Effector memory CD4-positive, alpha-beta T cell (primary cell): ENCODE measurements at regions not wholly inside any gene's neighbourhood (a gene's known extent, or its start where the extent isn't known, plus 50 kb on each side); places are given as distances from the start of the nearest gene placed in this dataset.

Experiments used
- DNase-seq, 3 donors: peaks; one replicate each; pipeline ENCODE4 v3.0.0-alpha.2; 2020
- H3K27ac ChIP-seq: 2 replicates; pipeline ENCODE4 v1.7.0; 2013; ENCODE audit warnings: mild to moderate bottlenecking, low read length, moderate library complexity; ENCODE audit not compliant: insufficient read depth, poor library complexity, severe bottlenecking
- H3K27me3 ChIP-seq: replicated peaks from 2 replicates; pipeline ENCODE4 v1.7.0; 2013; ENCODE audit warnings: mild to moderate bottlenecking, low read length; ENCODE audit not compliant: insufficient read depth, control insufficient read depth, poor library complexity, severe bottlenecking
- H3K36me3 ChIP-seq: 2 replicates; pipeline ENCODE4 v1.7.0; 2013; ENCODE audit warnings: mild to moderate bottlenecking, low read length, moderate library complexity; ENCODE audit not compliant: control insufficient read depth, insufficient read depth
- H3K4me1 ChIP-seq: 2 replicates; pipeline ENCODE4 v1.7.0; 2013; ENCODE audit warnings: low read length, mild to moderate bottlenecking; ENCODE audit not compliant: control insufficient read depth, insufficient read depth, poor library complexity, severe bottlenecking
- H3K4me3 ChIP-seq: 2 replicates; pipeline ENCODE4 v1.7.0; 2013; ENCODE audit warnings: low read length, low read depth, mild to moderate bottlenecking; ENCODE audit not compliant: insufficient read depth, poor library complexity, severe bottlenecking
- H3K9me3 ChIP-seq: 2 replicates; pipeline ENCODE4 v1.7.0; 2013; ENCODE audit warnings: mild to moderate bottlenecking, low read length, moderate library complexity; ENCODE audit not compliant: control insufficient read depth

- DNase-seq: no peak
- Histone ChIP-seq H3K4me3 (no peak overlapping the region), H3K9me3 (no peaks in the 10 kb centered on the region), H3K27ac (no peak overlapping the region), H3K4me1 (no peaks in the 10 kb centered on the region), H3K27me3 (no peaks in the 10 kb centered on the region), H3K36me3 (no peaks in the 10 kb centered on the region)
Observed at GRCh38 chr11:8793114-8793777, 110.7 kb downstream of the RPL27A start.

- H3K36me3 ChIP-seq: no peaks in the 10 kb centered on the region
- H3K4me1 ChIP-seq: no peaks in the 10 kb centered on the region
- no peak overlapping the region for H3K4me3 ChIP-seq
- H3K9me3 ChIP-seq: no peaks in the 10 kb centered on the region
- H3K27me3 ChIP-seq: no peaks in the 10 kb centered on the region
- DNase-seq: no peak
- no peak overlapping the region for H3K27ac ChIP-seq
Observed at GRCh38 chr11:8794126-8794525, 111.5 kb downstream of the RPL27A start.

GRCh38 chr11:8794677-8795103 is 112.1 kb downstream of the RPL27A start:
- no peak for DNase-seq
- H3K27me3 ChIP-seq: no peaks in the 10 kb centered on the region
- H3K4me3 ChIP-seq: no peak overlapping the region
- no peaks in the 10 kb centered on the region for H3K4me1 ChIP-seq
- H3K36me3 ChIP-seq: no peaks in the 10 kb centered on the region
- no peaks in the 10 kb centered on the region for H3K9me3 ChIP-seq
- H3K27ac ChIP-seq: no peak overlapping the region

- no peaks in the 10 kb centered on the region for H3K4me1 ChIP-seq
- H3K27ac ChIP-seq: no peak overlapping the region
- no peak for DNase-seq
- no peaks in the 10 kb centered on the region for H3K36me3 ChIP-seq
- H3K4me3 ChIP-seq: no peak overlapping the region
- no peaks in the 10 kb centered on the region for H3K27me3 ChIP-seq
- H3K9me3 ChIP-seq: no peaks in the 10 kb centered on the region
Observed at GRCh38 chr11:8796941-8797340, 114.0 kb upstream of the AKIP1 start.

- Histone ChIP-seq H3K36me3 (no peaks in the 10 kb centered on the region), H3K27me3 (no peaks in the 10 kb centered on the region), H3K4me1 (no peaks in the 10 kb centered on the region), H3K4me3 (no peak overlapping the region), H3K9me3 (no peaks in the 10 kb centered on the region), H3K27ac (no peak overlapping the region)
- DNase-seq: no peak
Observed at GRCh38 chr11:8799273-8799672, 111.7 kb upstream of the AKIP1 start.

- Histone ChIP-seq H3K36me3 (no peaks in the 10 kb centered on the region), H3K4me1 (no peaks in the 10 kb centered on the region), H3K27me3 (no peaks in the 10 kb centered on the region), H3K27ac (no peak overlapping the region), H3K9me3 (no peaks in the 10 kb centered on the region), H3K4me3 (no peak overlapping the region)
- DNase-seq: no peak
Observed at GRCh38 chr11:8800520-8801110, 110.4 kb upstream of the AKIP1 start.

- H3K9me3 ChIP-seq: no peaks in the 10 kb centered on the region
- no peak overlapping the region for H3K4me3 ChIP-seq
- no peak overlapping the region for H3K27ac ChIP-seq
- no peaks in the 10 kb centered on the region for H3K36me3 ChIP-seq
- H3K27me3 ChIP-seq: no peaks in the 10 kb centered on the region
- DNase-seq: no peak
- H3K4me1 ChIP-seq: no peaks in the 10 kb centered on the region
Observed at GRCh38 chr11:8801121-8801520, 109.9 kb upstream of the AKIP1 start.

GRCh38 chr11:8802251-8802650 is 108.7 kb upstream of the AKIP1 start:
- DNase-seq: no peak
- H3K27me3 ChIP-seq: no peaks in the 10 kb centered on the region
- H3K36me3 ChIP-seq: no peaks in the 10 kb centered on the region
- no peak overlapping the region for H3K27ac ChIP-seq
- no peak overlapping the region for H3K4me3 ChIP-seq
- H3K4me1 ChIP-seq: no peaks in the 10 kb centered on the region
- H3K9me3 ChIP-seq: no peaks in the 10 kb centered on the region

- Histone ChIP-seq H3K4me1 (no peaks in the 10 kb centered on the region), H3K27ac (no peak overlapping the region), H3K4me3 (no peak overlapping the region), H3K36me3 (no peaks in the 10 kb centered on the region), H3K9me3 (no peaks in the 10 kb centered on the region), H3K27me3 (no peaks in the 10 kb centered on the region)
- no peak for DNase-seq
Observed at GRCh38 chr11:8803973-8804372, 107.0 kb upstream of the AKIP1 start.

- DNase-seq: no peak
- H3K4me3 ChIP-seq: no peak overlapping the region
- H3K27me3 ChIP-seq: no peaks in the 10 kb centered on the region
- H3K9me3 ChIP-seq: no peaks in the 10 kb centered on the region
- no peaks in the 10 kb centered on the region for H3K4me1 ChIP-seq
- no peak overlapping the region for H3K27ac ChIP-seq
- no peaks in the 10 kb centered on the region for H3K36me3 ChIP-seq
Observed at GRCh38 chr11:8805296-8805695, 105.7 kb upstream of the AKIP1 start.
